NCI-H82 treated with DMSO at 0.1 percent for 48 hours (cell line): ENCODE measurements at regions not wholly inside any gene's neighbourhood (a gene's known extent, or its start where the extent isn't known, plus 50 kb on each side); places are given as distances from the start of the nearest gene placed in this dataset.
A peak's percentile ranks its signal among the peaks of the same experiment; 100 is the strongest.

Experiments
- DNase-seq: peaks from one replicate; lab custom pipeline; 2025; ENCODE audit not compliant: unreplicated experiment; lab: John Stamatoyannopoulos, UW

DNA sequence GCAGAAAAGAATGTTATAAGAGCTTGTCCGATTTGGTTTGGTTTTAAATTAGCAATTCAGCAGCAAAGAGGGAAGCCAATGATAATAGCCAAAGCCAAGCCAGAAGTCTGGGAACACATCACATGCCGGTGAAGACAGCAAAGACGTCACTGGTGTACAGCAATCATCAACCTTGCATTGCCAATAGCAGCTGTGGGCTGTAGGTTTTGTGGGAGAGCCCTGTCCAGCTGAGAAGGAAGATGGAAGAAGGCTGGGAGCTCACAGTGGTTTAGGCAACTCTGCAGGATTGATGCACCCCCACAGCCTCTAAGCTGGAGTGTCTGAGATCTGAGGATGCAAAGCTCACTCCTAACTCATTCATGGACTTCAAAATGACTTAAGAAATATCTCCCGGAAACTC lies 338.7 kb downstream of the SIPA1L2 start:
- no peak for DNase-seq

DNA sequence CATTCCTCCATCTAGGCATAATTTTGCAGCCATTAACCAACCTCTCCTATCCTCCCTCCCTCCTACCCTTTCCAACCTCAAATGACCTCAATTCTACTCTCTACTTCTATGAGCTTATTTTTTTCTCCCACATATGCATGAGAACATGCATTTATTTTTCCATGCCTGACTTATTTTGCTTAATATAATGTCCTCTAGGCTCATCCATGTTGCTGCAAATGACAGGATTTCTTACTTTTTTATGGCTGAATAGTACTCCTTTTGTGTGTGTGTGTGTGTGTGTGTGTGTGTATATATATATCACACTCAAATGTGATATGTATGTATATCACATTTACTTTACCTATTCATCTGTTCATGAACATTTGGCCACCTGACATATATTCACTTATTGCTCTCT lies 339.4 kb downstream of the SIPA1L2 start:
- DNase-seq: no peak

DNA sequence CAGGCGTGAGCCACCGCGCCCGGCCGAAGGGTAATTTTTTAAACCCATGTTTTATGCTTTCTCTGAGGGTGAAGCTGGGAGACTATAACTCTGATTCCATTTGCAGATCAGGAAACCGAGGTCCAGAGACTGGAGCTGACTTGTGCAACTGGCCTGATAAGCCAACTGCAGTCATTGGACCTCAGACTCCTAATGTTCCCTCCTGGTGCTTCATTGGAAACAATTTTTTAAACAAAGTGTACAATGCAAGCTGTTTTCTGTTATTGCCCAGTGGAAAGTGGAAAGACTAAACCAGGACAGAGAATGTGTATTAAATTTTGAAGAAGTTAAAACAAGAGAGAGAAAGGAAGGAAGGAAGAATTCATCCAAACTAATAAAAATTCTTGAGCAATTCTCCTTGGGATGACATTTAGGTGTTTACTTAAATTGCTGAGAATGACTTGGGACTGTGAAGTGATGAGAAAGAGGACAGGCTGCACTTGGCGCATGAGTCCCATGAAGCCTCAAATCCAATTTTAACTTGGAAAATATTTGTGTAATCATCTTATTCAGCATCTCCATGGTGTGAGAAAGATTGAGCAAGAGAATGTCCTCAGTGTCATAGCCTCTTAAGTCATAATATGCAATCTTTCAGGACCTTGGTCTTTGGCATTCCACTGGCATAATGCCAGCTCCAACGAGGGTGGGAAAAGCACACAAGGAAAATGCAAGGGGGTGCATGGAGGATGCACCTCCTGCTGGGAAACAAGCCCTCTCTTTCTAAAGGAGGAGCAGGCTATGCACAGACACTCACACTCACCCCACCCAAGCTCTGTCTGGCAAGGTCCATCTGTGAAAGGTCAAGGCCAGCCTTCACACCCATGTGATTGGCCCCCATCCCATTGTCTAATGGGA lies 342.0 kb downstream of the SIPA1L2 start:
- no peak for DNase-seq

DNA sequence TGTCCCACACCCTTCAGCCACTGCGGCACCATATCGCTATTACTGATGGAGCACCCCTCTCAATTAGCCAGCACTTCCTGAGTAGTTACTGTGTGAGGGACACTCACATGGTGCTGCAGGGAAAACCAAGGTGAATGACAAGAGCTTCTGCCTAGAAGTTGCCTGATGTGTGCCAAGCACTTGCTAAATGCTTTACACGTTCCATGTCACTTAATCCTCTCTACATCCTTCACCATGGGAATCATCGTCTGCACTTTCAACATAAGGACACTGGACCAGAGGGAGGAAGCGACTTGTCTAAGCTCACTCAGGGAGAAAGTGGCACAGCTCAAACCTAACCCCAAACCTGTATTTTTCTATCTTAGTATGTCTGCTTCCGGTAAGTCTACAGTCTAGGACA lies 344.8 kb downstream of the SIPA1L2 start:
- DNase-seq: no peak

DNA sequence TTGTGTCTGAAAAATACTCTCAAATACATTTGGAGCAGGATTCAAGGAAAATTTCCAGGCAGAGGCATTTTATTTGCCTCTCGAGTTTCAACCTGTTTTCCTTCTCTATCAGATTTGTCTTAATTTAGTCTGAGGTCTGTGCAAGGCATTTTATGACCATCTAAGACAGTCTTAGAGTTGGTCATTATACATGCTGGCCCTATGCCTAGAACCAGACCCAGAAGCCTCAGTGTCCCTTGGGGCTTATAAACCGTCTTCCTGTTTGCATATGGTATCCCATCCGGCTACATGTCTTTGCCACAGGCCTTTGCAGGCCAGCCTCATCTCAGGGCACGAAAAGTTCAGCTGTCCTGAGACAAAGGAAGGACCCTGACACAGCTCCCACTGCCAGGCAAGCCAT lies 346.1 kb downstream of the SIPA1L2 start:
- DNase-seq: no peak

DNA sequence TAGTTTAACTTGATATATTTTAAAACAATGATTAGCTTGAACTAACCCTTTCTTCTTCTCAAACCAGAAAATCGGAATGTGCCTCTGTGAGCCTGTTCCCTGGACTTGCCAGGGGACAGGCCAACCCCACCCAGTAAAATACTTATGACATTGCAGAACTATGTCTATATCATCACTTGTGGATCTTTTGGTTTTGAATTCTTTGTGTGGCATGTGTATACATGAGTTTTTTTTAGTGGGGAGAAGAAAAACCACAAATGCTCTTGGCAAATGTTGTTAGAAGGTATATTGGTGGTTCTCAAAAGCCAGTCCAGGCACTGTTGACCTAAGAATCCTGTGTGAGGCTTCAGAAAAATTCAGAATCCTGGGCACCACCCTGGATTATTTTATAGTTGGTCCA lies 347.4 kb downstream of the SIPA1L2 start:
- DNase-seq: no peak

DNA sequence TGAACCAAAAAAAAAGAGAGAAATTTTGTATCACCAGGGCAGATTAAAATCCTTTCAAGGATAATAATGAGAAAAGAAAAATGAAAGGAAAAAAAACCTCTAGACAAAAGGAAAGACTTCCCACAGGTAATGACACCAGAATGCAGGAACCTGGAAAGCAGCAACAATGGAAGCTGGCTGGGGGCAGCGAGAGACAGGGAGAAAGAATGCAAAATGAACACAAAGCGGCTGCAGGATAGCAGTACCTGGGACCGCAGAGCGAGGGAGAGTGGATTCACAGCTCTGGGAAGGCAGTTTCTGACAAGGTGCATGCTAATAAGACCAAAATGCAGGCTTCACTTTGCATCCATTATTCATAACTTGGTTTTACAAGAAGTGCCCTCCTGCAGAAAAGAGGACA lies 349.0 kb downstream of the SIPA1L2 start:
- no peak for DNase-seq

DNA sequence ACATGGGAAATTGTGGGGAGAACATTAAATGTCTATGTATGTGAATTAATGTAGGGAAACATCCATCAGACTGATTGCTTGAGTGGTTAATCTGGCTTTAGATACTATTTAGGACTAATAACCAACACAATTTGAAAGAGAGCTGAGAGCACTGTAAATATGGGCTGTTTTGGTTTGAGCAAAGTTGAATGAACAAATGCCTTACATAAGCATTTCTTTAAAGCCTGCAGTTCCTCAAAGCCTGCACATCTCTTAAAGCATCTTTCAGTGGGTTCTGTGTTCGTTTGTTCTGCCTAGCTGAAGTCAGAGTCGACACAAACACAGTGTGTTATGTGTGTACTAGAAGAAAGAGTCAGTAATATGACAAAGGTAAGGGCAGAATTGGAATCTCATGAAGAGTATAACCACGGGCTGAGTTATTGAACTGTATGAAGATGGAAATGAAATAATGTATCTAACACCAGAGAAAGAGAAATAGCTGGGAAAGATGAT lies 350.0 kb downstream of the SIPA1L2 start:
- no peak for DNase-seq

DNA sequence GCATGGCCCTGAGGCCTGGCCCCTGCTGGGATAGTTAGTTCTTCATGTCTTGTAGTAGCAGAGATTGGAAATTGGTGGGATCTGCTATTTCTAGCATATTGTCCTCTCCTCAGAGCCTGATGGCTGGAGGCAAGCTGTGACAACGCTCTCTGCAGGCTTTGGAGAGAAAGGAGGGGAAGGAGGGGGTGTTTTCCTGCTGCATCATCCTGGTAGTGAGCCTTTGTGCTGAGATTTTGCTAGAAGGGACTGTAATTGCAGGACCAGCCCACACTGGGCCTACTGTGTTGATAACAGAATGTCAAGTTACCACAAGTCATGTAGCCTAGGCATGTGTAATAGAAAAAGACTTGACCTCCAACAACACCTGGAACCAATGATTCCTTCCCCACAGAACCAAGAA lies 351.0 kb downstream of the SIPA1L2 start:
- no peak for DNase-seq

DNA sequence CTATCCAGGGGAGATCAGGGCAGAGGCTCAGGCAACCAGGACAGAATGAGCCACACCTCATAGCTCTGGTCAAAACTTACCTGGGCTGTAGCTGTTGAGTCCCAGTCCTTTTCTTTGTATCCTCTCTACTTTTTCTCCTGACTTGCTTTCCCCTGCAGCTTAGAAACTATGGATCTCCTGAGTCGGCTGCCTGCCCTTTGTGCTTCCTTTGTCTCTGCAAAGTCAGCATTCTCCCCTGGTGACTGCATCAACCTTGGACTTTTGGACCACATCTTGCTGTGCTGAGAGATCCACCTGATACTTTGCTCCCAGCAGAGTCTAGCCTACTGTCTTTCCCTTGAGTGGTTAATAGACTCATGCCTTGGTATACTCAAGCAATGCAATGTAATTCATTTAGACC lies 353.3 kb downstream of the SIPA1L2 start:
- no peak for DNase-seq

DNA sequence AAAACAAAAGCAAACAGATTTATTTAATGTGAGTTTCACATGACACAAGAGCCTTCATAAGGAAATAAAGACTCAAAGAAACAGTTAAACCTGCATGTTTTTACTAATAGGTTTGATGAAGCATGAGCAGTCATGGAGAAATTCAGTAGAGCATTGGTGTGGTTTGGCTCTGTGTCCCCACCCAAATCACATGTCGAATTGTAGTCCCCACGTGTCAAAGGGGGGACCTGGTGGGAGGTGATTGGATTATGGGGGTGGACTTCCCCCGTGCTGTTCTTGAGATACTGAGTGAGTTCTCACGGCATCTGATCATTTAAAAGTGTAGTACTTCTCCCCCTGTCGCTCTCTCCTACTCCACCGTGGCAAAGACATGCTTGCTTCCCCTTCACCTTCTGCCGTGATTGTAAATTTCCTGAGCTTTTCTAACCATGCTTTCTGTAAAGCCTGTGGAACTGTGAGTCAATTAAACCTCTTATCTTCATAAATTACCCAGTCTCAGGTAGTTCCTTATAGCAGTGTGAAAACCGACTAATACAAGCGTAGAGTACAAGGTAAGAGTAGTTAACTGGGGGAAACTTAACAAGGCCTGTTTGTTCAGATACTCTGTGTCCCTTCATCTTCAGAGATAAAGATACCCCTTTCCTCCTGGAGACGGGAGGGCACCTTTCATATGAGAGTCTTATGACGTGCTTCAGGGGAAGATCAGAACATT lies 354.8 kb downstream of the SIPA1L2 start:
- no peak for DNase-seq

DNA sequence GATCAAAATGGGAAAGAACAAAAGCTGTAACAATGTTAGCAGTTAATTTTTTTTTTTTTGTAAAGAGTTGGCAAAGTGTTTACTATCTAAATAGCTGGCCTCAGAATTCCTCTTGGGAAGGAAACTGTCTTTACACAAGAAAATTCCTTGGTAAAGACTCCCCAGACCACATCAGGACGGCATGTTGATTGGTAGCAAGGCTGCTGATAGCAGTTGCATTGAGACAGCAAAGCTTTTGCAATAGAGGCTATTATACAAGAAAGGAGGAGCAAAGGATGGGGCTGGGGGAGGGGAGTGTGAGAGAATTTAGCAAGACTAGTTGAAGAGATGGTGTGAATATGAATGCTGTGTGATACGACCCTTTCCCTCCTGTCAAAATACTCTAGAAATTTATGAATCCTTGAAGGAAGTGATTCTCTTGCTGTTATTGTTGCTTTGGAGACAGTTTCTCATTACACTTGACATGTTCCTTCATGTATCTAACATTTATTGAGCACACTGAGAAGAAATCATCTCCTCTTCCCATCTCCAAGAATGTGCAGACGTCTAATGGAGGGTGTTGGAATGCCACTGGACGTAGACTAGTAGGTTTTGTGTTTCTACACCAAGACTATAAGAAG lies 355.6 kb downstream of the SIPA1L2 start:
- no peak for DNase-seq

DNA sequence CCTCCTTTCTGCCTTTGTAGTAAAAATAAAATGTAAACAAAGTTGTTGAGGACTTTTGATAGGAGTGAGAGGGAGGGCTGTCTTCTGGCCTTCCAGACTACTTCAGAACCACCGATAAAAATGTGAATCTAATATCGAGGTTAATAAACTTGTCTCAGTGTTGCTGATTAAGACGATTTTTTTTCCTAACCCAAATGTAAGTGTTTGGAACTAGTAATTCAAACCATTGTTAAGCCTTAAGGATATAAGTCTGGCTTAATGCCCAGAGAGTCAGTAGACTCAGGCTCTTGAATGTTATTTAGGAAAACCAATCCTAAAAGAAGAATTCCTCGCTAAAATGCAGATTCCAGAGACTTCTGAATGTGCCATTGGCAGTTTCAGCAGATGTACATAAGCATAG lies 356.9 kb downstream of the SIPA1L2 start:
- DNase-seq: no peak

DNA sequence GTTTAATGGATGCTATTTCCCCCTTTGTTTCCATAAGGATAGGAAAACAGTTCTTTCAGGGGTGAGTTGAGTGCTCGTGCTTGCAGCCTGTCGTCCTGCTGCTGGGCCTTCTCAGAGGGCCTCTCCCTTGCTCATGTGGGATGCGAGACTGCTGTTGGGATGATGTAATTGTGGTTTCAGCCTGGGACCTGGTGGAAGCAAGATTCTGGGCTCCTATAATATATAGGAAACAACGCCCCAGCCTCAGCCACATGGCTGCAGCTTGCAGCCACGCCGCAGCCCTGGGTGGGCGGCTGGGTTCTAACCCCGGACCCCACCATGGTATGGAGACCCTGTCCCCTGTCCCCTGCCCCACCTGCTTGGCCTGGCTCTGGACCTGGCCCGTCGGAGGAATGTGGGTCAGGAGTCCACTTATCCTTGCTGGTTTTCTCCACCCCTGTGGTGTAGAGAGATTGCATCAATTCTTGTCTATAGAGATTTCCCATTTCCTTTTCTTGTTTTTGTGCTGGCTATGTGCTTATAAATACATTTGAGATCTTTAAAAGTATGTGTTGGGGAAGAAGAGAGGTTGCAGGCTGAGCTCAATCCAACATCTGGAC lies 357.8 kb downstream of the SIPA1L2 start:
- no peak for DNase-seq

DNA sequence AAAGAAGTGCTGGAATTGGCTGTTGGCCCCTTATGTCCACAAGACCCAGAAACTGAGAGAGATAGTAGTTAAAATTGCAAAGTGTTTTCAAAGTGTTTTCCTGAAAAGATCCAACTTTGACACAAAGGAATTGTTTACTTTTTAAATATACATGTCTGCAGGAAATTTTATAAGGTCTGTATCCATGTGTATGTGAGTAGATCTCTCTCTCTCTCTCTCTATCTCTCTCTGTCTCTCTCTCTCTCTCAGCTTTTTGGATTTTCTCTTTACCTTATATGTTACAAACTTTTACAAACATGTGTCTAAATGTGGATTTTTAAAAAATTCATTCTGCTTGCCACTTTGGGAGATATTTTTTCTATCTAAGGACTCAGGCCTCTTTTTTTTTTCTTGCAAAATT lies 358.6 kb downstream of the SIPA1L2 start:
- DNase-seq: no peak

DNA sequence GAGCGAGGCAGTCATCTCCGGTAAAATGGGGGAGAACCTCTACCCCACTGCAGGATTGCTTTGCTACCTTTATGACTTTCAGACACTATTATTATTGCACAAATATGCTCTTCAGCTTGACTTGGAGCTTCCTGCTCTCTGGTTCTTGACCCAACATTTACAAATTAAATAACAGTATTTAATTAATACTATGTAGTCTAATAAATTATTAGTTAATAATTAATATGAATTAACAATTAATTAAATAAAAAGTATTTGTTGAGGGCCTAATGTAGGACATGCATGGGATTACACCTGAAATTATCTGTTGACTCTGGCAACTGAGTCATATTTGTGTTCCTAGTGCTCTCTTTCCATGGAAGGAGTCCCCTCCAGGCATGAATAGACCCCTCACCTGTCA lies 359.9 kb downstream of the SIPA1L2 start:
- no peak for DNase-seq

DNA sequence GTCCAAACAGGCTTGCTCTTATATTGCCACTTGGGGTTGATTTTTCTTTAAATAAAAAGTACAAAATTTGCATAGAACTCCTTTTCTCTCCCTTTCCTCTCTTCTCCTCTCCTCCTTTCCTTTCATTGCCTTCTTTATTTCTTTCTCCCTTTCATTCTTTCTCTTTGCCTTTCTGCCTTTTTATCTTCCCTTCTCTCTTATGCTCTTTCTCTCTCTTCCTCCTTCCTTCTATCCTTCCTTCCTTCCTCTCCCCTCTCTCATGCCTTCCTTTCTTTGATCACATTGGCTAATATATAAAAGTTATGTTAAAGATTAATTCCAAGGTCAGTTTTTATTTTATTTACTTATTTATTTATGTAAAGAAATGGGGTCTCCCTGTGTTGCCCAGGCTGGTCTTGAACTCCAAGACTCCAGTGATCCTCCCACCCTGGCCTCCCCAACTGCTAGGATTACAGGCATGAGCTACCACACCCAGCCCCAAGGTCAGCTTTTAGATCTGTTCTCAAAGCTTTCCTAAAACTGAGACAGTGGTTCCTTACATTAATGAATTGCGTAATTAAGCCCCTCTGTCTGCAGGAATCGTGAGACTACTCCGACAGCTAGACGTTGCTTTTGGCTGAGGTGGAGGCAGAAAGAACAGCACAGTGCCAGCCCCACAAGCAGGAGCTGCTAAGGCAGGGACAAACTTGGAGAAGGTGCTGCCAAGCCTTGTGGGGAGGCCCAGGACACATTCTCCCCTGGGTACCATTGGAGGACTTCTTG lies 361.9 kb downstream of the SIPA1L2 start:
- DNase-seq: no peak

DNA sequence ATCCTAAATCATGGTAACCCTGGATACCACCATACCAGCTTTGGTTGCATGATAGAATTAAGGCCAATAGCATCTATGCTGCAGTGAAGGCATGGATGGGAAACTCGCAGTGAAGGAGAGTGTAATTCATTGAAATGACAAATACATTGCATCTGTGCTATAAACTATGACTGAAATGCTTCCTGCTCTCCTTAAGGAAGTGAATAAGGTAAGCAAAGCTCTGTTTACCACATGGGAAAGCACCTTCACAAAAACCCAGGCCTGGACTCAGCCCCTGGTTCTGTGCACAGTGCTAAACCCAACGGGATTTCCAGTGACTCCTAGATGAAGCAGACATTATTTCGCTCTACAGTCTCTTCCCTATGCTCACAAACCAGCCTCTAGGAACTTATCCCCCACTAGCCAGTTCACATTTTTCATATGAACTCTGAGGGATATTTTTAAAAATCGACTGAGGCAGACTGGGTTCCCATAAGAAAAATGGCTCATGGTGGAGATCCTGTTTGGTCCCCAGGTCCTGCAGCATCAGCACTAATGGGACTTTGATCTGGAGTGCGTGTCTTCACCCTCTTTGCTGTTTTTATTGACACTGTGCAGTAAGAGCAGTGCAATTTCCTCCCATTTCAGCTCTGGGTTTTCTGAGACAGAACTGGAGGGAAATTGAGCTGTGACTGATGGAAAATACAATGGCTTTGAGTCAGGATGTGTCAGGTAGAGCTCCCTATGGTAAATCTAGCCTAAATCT lies 362.7 kb downstream of the SIPA1L2 start:
- no peak for DNase-seq

DNA sequence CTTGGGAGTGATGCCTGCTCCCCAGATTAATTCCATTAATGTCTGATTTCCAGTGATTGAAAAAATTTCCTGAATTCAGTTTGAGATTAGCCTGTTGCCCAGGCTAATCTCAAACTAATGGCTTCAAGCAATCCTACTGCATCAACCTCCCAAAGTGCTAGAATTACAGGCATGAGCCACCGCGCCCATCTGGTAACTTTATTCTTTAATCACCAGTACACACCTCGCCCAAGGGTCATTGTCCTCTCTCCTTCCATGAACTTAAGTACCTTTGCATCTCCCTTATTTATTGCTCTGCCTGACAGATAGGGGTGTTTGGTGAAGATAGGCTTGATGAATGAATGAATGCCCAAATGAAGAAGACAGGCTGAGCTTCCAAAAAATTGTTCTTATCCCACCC lies 366.5 kb downstream of the SIPA1L2 start:
- DNase-seq: peak; percentile 93

DNA sequence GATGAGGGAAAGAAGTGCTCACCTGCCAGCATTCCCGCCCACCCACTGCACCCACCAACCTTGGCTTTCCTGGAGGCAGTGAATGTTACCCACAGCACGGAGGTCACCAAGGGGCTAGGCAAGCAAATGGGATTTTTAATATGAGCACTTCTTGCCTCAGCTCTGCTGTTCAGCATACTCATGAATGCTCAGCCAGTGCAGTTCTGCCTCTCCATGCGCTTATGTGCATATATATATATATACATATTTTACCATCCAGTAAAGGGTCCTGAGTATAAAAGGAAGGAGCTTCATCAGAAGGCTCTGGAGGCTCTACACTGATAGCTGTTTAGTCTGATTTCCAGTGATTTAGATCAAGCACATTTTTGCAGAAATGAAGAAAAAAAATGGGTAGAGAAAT lies 366.9 kb downstream of the SIPA1L2 start:
- DNase-seq: no peak
